NCI-H1417 treated with DMSO at 0.1 percent for 48 hours (cell line): ENCODE measurements at regions not wholly inside any gene's neighbourhood (a gene's known extent, or its start where the extent isn't known, plus 50 kb on each side); places are given as distances from the start of the nearest gene placed in this dataset.
A peak's percentile ranks its signal among the peaks of the same experiment; 100 is the strongest.
"Not testable (repeated sequence)": the region's sequence is repeated elsewhere in the genome, so short reads cannot be mapped to it uniquely, and the experiment has no call there.

Source experiments
- DNase-seq: peaks from one replicate; lab custom pipeline; 2025; lab: John Stamatoyannopoulos, UW

DNA sequence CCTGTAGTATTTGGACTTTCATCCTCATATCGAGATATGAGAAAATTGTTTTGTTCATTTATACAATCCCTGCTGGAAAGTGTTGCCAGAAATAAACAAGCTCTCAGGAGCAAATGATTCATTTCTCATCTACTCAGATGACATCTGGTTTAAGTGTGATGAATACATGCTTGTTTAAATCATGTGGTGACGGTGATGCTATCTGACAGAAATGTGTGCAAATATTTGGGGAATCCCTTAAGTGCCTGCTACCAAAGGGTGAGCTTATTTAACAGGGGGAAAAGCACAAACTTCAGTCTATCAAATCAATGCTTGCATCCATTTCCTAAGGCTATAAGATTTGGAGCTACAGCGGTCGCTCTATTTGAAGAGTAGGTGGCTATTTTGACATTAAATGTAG lies 368.3 kb upstream of the SASH1 start:
- no peak for DNase-seq

DNA sequence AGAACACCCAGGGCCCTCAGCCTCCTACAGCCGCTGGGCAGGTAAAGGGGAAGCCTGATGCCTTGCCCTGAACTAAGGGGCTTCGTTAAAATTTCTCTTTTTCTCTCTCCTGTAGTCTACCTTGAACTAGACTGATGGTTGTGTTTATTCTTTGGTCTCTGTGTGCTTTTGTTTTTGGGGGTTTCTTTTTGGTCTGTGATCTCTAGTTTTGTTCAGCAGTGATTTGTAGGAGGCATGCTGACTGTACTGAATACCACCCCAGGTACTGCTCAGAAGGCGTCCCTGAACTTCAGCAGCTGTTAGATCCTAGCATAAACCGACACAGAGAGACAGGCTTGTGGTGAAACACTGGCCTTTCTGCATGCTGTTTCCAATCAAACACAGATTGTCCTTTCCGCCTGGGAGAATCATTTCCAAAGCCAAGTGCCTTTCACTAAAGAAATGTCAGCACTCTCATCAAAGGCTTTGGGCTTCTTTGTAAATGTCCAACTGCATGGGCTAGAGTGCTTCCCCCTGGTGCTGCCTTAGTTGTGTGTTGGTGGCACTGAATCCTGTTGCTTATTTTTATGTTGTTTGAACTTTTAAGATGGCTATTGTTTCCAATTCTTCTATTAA lies 364.7 kb upstream of the SASH1 start:
- DNase-seq, result no peak

DNA sequence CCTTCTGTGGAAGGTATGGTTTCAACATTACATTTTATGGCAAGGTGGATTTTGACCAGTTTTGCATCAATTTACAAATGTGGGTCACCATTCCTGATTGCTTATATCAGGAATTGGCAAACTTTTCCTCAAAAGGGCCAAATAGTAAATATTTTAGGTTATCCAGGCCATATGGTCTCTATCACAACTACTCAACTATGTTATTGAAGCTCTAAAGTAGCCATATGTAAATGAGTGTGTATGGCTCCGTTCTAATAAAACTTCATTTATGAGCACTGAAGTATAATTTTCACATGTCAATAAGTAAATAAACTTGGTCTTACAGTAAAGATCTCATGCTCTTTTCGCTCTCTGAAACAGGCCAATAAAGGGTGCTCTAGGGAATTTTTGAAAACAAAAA lies 362.7 kb upstream of the SASH1 start:
- DNase-seq, result no peak

DNA sequence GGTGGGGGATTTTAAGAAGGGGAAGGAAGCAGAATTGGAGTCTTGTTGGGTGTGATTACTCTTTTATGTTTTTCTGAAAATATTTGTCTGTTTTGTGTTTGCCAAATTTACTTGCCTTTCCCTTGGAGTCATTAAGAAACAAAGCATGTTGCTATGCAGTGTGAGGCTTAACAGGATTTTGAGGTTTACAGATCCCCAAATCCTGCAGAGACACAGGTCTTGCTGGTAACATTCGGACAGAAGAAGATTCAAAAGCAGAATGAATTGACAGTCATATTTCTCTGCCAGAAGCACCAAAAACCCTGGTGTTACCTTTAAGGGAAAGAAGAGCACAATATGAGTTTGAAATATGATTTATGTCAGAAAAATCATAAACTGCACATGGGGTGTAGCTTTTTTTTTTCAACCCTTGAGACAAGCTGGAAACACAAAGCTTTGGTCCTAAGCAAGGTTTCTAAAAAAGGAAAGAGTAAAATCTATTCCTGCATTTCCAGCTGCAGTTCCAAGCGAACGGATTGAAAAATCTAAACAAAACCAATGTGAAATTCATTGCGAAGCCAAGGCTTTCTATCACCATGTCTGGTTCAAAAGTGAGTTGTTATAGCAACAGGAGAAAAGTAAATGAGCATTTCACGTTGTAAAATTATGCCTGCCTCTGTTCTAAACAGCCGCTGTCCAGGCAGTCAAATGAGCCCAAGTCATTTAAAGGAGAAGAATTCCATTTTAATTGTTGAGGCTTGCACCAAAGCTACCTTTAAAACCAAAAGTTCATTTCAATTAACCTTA lies 358.9 kb upstream of the SASH1 start:
- no peak for DNase-seq

DNA sequence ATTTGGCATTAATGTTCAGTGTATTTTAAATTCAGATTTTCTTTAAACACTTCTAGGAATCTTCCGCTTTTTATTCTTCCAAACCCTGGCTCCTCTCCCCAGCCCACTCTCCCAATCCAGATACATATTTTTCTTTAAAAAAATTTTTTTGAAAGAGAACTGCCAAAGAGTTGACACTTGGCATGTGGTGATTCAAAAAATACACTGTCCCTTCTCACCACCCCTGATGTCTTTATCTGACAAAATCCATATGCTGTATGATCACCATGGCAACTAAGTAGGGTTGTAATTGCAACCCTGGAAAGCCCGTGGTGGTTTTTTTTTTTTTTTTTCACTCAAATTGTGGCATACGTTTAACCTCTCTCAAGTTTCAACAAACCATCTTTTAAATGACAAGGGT lies 355.8 kb upstream of the SASH1 start:
- DNase-seq, result peak; percentile 39

DNA sequence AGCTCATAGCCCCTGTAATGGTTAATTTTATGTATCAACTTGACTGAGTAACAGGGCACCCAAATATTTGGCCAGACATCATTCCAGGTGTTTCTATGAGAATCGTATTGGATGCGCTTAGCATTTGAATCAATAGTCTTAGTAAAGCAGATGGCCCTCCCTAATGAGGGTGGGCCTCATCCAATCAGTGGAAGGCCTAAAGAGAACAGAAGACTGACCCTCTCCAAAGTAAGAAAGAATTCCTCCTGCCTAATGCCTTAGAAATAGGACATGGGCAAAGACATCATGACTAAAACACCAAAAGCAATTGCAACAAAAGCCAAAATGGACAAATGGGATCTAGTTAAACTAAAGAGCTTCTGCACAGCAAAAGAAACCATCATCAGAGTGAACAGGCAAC lies 352.5 kb upstream of the SASH1 start:
- no peak for DNase-seq

DNA sequence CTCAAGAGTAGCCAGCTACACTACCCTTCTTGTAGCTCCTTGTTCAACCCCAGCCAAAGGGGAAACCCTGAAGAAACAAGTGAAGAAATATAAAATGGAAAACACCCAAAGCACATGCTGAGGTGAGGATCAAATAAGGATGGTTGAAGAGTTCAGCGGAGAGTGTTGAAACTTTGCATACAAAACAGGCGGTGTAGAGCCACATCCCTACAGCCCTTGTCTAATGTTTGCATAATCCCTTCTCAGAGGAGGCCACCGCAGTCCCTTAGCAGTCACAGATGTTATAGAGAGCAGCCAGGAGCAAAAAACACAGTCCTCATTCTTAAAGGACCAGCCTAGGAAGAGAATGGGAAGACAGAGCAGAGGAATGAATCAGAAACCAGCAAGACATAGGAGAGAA lies 350.7 kb upstream of the SASH1 start:
- DNase-seq, result no peak

DNA sequence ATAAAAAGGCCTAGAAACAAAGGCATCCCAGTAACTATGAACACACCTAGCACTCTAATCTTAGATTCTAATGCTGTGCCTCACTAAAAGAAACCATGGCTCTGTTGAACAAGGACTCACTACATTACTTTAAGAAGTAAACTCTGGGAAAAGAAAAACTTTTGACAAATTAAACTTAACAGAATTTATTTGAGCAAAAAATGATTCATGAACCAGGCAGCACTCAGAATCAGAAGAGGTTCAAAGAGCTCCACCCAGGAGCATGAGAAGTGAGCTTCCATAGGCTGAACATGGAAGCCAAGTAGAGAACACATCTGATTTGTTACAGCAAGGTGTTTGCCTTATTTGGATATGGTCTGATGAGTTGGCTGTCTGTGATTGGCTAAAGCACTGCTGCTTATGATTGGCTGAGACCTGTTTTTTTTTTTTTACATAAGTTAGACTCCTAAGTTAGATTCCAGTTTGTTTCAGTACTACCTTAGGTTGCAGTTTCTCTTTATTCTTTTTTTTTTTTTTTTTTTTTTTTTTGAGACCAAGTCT lies 343.6 kb upstream of the SASH1 start:
- DNase-seq, result no peak

DNA sequence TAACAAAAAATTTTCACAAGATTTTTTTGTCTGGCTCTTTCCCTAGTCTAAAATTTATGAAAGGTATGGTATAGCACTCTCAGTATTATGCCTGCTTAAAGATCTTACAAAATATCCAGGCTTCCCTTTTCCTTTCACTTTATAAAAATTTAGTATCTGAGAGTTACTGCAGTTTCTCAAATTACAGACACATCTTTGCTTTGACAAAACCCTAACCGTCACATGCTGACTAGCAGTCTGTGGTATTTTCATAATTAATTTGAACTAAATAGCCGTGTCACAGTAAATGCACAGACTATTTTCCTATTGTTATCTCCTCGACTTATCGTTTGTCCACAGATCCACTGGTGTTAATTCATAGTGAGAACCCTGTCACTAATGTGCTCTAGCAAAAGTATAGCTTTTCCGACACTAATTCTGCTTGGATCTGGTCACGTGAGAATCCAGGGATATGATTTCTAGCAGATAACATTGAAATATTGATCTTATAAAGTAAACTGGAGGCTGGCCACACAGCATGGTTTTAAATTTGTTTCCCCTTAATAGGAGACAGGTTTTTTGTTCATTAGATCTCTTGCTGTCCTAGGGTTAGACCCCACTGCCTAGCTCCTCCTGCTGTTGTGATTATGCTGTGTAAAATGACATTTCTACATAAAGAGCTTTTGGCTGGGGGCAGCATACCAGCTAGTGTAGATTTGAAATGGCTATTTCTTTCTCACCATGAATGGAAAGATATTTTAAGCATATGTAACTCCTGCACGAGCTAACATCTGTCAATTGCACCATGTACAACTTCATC lies 340.6 kb upstream of the SASH1 start:
- no peak for DNase-seq

DNA sequence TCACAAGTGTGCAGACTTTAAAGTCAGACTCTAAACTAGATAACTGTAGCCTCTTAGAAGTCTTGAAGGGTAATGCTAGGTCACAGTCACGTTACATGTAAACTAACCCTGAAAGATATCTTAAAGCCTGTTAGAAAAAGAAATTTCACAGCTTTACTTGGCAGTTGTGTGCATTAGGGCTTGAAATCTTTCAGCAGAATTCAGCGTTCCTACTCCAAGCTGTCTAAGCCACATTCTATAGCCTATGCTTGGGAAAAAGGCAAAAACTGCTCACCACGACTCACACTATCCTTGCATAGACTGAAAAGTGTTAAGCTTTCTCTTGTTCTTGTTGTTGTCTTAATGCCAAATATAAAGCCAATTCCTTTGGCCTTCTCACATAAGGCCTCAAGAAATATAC lies 338.0 kb upstream of the SASH1 start:
- DNase-seq, result no peak

DNA sequence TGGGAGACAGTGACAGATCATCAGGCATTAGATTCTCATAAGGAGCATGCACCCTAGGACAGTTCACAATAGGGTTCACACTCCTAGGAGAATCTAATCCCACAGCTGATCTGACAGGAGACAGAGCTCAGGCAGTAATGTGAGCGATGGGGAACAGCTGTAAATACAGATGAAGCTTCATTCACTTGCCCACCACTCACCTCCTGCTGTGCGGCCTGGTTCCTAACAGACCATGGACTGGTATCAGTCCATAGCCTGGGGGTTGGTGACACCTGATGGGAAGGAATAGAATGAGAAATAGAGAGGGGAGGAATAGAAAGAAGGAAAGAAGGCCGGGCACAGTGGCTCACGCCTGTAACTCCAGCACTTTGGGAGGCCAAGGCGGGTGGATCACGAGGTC lies 336.8 kb upstream of the SASH1 start:
- DNase-seq, result no peak

DNA sequence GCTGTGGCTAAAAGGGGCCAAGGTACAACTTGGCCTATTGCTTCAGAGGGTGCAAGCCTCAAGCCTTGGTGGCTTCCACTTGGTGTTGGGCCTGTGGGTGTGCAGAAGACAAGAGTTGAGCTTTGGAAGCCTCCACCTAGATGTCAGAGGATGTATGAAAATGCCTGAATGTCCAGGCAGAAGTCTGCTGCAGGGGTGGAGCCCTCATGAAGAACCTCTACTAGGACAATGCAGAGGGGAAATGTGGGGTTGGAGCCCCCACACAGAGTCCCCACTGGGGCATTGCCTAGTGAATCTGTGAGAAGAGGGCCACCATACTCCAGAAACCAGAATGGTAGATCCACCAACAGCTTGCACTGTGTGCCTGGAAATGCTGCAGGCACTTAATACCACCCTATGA lies 332.1 kb upstream of the SASH1 start:
- DNase-seq, result not testable (repeated sequence)

DNA sequence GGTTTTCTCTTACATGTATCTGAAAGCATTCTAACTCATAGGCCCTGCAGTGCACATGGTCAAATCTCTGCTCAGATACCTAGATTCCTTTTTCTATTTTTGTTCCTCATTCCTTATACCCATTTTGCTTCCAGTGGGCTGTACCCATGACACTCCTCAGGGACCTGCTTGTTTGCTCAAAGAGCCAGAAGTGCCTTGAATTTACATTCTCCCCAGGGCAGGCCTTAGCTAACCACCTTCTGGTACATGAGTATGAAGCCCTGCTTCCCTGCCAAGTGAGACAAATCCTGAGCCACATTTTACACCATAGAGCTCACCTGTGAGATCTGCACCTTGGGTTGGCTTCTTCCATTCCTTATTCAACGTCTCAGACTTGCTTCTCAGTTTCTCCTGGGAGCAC lies 326.6 kb upstream of the SASH1 start:
- no peak for DNase-seq

DNA sequence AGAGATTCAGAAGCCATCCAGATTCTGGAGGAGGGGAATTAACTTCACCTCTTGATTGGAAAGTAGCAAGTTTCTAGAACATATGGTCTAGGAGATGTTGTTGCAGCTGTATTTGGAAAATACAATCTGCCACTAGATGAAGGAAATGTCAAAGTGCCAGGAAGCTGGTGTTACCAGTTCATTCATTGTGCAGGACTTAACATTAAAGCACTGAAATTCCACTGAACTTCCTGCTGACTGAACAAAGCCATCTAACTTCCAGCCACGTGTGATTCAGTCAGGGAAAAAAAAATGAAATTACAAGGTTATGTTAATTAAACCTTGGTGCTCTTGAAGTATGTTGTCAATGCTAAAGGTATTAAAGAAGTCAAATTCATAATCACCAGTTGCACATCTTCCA lies 321.5 kb upstream of the SASH1 start:
- no peak for DNase-seq

DNA sequence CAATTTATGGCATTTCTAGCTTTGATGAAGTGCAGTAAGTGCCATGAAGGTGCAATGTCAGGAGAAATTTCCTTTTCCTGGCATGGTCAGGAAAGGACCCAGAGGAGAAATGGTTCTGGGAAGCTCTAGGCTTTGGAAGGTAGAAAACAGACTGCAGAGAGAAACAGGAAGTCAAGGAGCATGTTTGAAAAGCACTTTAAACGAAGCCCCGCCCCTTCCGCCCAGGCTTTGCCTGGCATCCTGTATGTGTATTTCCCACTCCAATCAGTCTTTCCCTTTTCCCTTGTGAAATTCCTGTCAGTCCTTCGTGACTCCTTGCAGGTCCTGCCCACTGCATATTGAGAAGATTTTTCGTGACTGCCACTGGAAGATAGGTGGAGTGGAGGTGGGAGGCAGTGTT lies 320.9 kb upstream of the SASH1 start:
- DNase-seq, result no peak

DNA sequence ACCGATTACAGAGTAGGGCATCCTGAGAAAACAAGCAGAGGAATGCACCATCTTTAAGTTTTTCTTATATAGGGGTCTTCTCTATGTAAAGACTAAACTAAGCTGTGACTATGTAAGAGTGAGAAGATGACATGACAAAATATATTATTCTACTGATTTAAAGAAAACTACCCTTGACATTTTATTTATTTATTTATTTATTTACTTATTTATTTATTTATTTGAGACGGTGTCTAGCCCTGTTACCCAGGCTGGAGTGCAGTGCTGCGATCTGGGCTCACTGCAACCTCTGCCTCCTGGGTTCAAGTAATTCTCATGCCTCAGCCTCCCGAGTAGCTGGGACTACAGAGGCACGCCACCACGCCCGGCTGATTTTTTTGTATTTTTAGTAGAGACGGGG lies 320.4 kb upstream of the SASH1 start:
- DNase-seq, result not testable (repeated sequence)

DNA sequence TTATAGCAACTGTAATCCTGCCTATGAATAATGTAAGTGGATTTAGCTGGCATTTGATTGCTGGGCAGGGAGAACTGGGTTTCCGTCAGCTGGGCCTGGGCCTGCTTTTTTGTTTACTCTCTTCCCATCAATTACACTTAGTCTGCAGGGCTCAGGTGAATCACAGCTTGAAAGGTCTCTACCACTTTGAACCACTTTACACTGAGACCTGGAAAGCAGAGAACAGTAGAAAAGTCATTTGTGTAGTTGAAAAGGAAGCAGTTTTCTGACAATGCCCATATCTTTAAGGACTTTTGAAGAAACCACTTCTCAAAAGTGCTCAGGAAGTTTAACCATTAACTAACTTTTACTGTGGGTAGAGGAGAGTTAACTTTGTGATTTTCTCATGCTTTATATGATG lies 315.4 kb upstream of the SASH1 start:
- DNase-seq, result peak; percentile 87

DNA sequence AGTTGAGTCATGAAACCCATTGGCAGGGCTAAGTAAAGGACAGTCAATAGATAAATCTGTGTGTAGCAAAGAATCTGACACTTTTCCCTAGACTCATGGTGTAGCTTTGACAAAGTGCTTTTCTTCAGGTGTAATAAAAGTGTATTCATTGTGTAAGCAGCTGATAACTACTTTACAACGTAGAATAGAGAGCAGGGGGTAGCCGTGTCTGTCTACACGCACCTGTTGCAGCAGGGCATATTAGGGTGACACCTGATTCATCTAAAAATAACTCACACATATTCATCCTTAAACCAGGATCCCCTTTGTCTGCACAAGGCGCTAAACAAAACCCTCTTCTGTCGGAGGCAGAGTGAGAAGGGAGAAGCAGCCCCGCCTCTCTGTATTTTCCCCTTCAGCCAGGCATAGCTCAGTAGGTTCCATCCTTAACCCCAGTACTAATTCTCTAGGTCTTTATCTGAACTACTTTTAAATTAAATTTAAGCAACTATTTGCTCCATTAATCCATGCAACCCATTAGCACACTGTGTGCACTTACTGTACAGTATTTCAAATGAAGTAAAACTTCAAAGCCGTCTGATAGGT lies 306.7 kb upstream of the SASH1 start:
- DNase-seq, result no peak

DNA sequence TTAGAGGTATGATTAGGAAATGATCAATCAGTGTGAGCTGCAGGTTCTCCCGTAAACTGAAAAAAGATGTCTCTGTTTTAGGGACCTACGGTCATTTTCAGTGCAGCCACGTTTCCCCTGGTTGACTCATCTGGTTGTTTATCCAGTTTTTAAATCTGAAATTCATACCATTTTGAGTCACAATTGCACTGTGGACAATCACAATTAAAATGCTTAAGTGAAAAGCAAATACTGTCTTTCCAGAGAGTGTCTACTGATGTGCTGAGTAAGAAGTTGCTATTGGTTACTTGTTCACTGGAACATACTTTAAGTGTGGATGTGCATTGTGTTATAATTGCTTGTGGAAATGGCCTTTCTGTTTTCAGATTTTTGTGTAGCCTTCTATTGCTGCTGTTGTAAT lies 305.1 kb upstream of the SASH1 start:
- peak; percentile 66 for DNase-seq

DNA sequence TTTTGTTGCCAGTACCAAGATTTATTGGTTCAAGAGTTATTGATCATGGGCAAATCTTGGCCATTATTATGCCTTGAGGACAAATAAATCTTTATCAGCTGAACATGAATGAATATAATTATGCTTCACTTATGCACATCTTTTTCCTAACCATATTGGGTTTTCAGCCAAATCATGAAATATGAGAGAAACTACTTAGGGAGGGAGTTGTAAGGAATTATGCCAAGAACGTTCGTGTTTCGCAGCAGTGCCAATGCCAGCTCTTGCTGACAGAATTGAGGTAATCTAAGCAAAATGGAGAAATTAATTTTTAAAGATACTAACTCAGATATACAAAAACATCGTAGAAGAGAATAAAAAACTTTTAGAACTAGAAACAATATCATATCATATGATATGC lies 301.1 kb upstream of the SASH1 start:
- no peak for DNase-seq

DNA sequence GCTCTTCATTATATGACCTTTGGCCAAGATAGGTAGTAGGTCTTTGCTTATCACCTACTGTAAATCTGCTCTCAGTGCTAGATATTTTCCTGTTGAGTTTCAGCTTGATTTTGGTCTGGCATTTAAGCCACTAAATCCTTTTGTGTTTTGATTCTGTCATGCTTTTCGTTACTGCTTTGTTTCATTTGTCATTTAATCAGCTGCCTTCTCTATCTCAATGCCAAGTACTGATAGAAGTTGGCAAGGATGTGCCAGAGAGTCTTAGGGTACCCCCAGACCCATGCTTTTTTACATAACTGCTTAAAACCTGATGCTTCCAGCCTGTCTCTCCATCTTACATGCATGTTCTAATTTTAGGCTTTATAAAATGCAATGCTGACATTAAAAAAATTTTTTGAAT lies 300.1 kb upstream of the SASH1 start:
- DNase-seq, result no peak

DNA sequence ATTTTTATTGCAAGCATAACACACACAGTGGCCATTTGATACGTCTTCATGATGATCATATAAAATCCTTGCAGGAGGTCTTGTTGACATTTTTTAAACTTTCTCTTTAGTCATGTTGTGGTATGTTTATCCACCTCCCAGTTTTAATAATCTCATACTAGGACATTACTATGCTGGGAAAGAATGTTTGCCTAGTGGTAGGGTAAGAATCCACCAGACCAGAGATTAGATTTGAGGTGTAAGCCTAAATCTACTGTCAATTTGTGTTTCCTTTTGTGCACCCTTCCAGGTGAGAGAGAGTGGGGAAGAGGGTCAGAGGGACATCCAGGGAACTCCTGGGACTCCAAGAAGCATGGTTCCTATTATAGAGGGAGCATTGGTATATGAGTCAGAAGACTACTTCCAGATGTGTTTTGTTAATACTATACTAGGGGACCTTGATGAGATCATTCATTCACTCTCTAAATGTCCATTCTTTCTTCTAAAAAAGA lies 298.3 kb upstream of the SASH1 start:
- no peak for DNase-seq
